ENCODE measurements at regions not wholly inside any gene's neighbourhood (a gene's known extent, or its start where the extent isn't known, plus 50 kb on each side); places are given as distances from the start of the nearest gene placed in this dataset.

DNA sequence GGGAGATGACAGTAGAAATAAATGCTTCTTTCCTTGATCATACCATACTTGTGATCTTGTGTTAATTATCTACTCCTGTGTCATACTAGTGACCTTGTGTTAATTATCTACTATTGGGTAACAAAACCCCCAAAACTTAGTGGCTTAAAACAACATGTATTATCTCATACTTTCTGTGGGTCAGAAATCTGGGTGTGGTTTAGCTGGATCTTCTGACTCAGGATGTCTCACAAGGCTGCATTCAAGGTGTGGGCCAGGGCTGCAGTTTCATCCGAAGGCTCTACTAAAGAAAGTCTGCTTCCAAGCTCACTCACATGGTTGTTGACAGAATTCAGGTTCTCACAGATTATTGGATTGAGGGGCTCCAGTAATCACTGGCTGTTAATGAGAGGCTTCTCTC is 70.3 kb upstream of the NDP start:
- no peaks in the 10 kb centered on the region for H3K9me3 ChIP-seq (ENCODE audit: control insufficient read depth, insufficient read depth, low read length)
- POLR2A ChIA-PET: no interaction called here
- no peak for DNase-seq (ENCODE audit: low read depth, low spot score)
- no peak for TF ChIP-seq CTCF (IDR thresholded peaks at IDR 0.05; ENCODE audit: low read depth, low read length)
- no peak overlapping the region for H3K27ac ChIP-seq (ENCODE audit: low read depth, low read length)
- H3K27me3 ChIP-seq (ENCODE audit: control insufficient read depth, insufficient read depth, low read length): no peaks in the 10 kb centered on the region
- CTCF ChIA-PET: interaction anchor here (1.2 kb wide), 1 partner anchor 17 kb away, joined by 4 read pairs; no protein-coding TSS in a partner anchor
- no peak overlapping the region for H3K4me3 ChIP-seq (ENCODE audit: low read depth, low read length)

DNA sequence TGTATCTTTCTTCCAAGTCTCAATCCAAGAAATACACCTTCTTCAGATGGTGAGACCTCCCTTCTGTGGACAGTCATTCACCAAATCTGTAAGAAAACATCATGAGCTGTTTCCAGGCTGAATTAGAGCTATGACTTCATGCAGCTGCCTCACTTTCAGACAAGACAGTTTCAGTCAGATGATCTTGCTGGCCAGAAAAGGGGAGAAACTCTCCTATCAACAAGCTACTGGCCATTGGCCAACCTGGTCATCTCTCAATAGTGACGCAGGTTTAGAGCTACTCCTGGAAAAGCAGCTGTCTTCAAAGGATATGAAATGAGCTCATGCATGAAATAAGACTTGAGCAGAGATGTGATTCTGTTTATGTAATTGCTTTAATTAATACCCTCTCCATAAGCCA is 69.6 kb upstream of the NDP start:
- POLR2A ChIA-PET: no interaction called here
- TF ChIP-seq CTCF (IDR thresholded peaks at IDR 0.05; ENCODE audit: low read depth, low read length): no peak
- CTCF ChIA-PET: interaction anchor here (1.2 kb wide), 1 partner anchor 17 kb away, joined by 4 read pairs; no protein-coding TSS in a partner anchor
- H3K9me3 ChIP-seq (ENCODE audit: control insufficient read depth, insufficient read depth, low read length): no peaks in the 10 kb centered on the region
- H3K4me3 ChIP-seq (ENCODE audit: low read depth, low read length): no peak overlapping the region
- DNase-seq (ENCODE audit: low read depth, low spot score): no peak
- H3K27me3 ChIP-seq (ENCODE audit: control insufficient read depth, insufficient read depth, low read length): no peaks in the 10 kb centered on the region
- no peak overlapping the region for H3K27ac ChIP-seq (ENCODE audit: low read depth, low read length)

DNA sequence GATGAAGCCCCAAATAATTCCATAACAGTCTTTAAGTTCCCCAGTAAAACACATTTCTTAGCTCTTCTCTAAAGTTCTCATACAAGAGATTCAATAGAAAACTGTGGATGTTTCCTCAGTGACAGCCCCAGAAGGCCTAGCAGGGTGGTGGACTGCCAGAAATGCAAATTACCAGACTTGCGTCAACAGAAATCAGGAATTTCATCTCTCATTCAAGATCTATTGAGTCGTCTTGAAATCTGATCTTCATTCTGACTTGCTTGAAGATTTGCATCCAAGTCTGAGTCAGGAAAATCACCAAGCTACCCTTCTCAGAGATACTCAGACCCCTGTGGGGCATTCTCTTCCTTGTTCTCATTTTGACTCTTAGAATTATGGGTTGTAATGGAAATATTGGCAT is 68.9 kb upstream of the NDP start:
- CTCF ChIA-PET: interaction anchor here (0.6 kb wide), 1 partner anchor 1028 kb away, joined by 4 read pairs; no protein-coding TSS in a partner anchor
- Histone ChIP-seq H3K27ac (ENCODE audit: low read depth, low read length) (no peak overlapping the region), H3K27me3 (ENCODE audit: control insufficient read depth, insufficient read depth, low read length) (no peaks in the 10 kb centered on the region), H3K9me3 (ENCODE audit: control insufficient read depth, insufficient read depth, low read length) (no peaks in the 10 kb centered on the region), H3K4me3 (ENCODE audit: low read depth, low read length) (no peak overlapping the region)
- no peak for DNase-seq (ENCODE audit: low read depth, low spot score)
- POLR2A ChIA-PET: no interaction called here
- no peak for TF ChIP-seq CTCF (IDR thresholded peaks at IDR 0.05; ENCODE audit: low read depth, low read length)

GRCh38 chrX:44040406-44040805 is 67.2 kb upstream of the NDP start:
- POLR2A ChIA-PET: no interaction called here
- TF ChIP-seq CTCF (IDR thresholded peaks at IDR 0.05; ENCODE audit: low read depth, low read length): no peak
- CTCF ChIA-PET: no interaction called here
- H3K9me3 ChIP-seq (ENCODE audit: control insufficient read depth, insufficient read depth, low read length): no peaks in the 10 kb centered on the region
- DNase-seq (ENCODE audit: low read depth, low spot score): no peak
- no peaks in the 10 kb centered on the region for H3K27me3 ChIP-seq (ENCODE audit: control insufficient read depth, insufficient read depth, low read length)
- no peak overlapping the region for H3K4me3 ChIP-seq (ENCODE audit: low read depth, low read length)
- no peak overlapping the region for H3K27ac ChIP-seq (ENCODE audit: low read depth, low read length)

DNA sequence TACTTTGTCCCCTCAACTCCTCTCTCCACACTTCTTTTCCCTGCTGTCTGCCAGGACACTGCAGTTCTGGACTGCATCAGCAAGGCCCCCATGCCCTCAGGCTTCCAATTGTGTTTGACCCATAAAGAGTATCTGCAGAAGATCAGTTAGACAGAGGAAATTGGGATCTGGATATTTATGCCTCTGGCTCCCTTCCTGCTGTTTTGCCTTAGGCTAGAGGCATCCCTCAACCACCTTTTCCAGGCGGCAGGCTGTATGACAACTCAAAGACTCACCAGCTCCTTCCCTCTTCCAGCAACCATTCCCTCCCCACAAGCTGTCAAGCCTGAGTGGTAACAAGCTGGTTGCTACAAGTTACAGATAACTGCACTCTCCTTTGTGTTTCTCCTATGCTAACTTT is 66.4 kb upstream of the NDP start:
- Histone ChIP-seq H3K4me3 (ENCODE audit: low read depth, low read length) (no peak overlapping the region), H3K27me3 (ENCODE audit: control insufficient read depth, insufficient read depth, low read length) (no peaks in the 10 kb centered on the region), H3K9me3 (ENCODE audit: control insufficient read depth, insufficient read depth, low read length) (no peaks in the 10 kb centered on the region), H3K27ac (ENCODE audit: low read depth, low read length) (no peak overlapping the region)
- DNase-seq (ENCODE audit: low read depth, low spot score): no peak
- no peak for TF ChIP-seq CTCF (IDR thresholded peaks at IDR 0.05; ENCODE audit: low read depth, low read length)
- CTCF ChIA-PET: no interaction called here
- POLR2A ChIA-PET: no interaction called here
